OCI-LY1 (cell line): ENCODE measurements at regions not wholly inside any gene's neighbourhood (a gene's known extent, or its start where the extent isn't known, plus 50 kb on each side); places are given as distances from the start of the nearest gene placed in this dataset.

Source experiments
- H2AFZ ChIP-seq: fragments of 200-600 bp; sonication (generic), shearing (Covaris generic); 2 replicates; pipeline ENCODE4 v1.6.0; 2014; ENCODE audit warnings: antibody characterized with exemption, mild to moderate bottlenecking, low read length
- H3F3A ChIP-seq: fragments of 200-600 bp; sonication (generic), shearing (Covaris generic); 2 replicates; pipeline ENCODE4 v1.6.0; 2014; ENCODE audit warnings: mild to moderate bottlenecking, antibody characterized with exemption, low read length, moderate library complexity; ENCODE audit not compliant: insufficient read depth
- H3K27ac ChIP-seq: fragments of 200-600 bp; sonication (generic); 2 replicates; pipeline ENCODE4 v1.5.1; 2014; ENCODE audit warnings: low read length, mixed run types, mild to moderate bottlenecking, low read depth; ENCODE audit not compliant: poor library complexity, severe bottlenecking
- H3K27me3 ChIP-seq: fragments of 200-600 bp; sonication (generic); 2 replicates; pipeline ENCODE4 v1.6.0; 2014; ENCODE audit warnings: antibody characterized with exemption, mild to moderate bottlenecking, low read length, moderate library complexity; ENCODE audit not compliant: insufficient read depth
- H3K36me3 ChIP-seq: fragments of 200-600 bp; sonication (generic); 2 replicates; pipeline ENCODE4 v1.6.1; 2014; ENCODE audit warnings: mild to moderate bottlenecking, antibody characterized with exemption, low read length, moderate library complexity, mixed read lengths; ENCODE audit not compliant: insufficient read depth
- H3K4me1 ChIP-seq: fragments of 200-600 bp; sonication (generic); 2 replicates; pipeline ENCODE4 v1.5.1; 2014; ENCODE audit warnings: mild to moderate bottlenecking, low read length, moderate library complexity; ENCODE audit not compliant: insufficient read depth, severe bottlenecking
- H3K4me2 ChIP-seq: fragments of 200-600 bp; sonication (generic), shearing (Covaris generic); 2 replicates; pipeline ENCODE4 v1.6.1; 2014; ENCODE audit warnings: low read length
- H3K4me3 ChIP-seq: fragments of 200-600 bp; sonication (generic); 2 replicates; pipeline ENCODE4 v1.5.1; 2014; ENCODE audit warnings: low read length, low read depth, mild to moderate bottlenecking, mixed read lengths; ENCODE audit not compliant: poor library complexity, severe bottlenecking
- H3K79me2 ChIP-seq: fragments of 200-600 bp; shearing (Covaris generic); 2 replicates; pipeline ENCODE4 v1.6.1; 2016; ENCODE audit warnings: mixed run types, low read length, mixed read lengths; ENCODE audit not compliant: insufficient read depth
- H3K9ac ChIP-seq: fragments of 200-600 bp; sonication (generic), shearing (Covaris generic); 2 replicates; pipeline ENCODE4 v1.6.1; 2014; ENCODE audit warnings: mild to moderate bottlenecking, low read length, mixed read lengths
- H3K9me2 ChIP-seq: fragments of 200-600 bp; sonication (generic), shearing (Covaris generic); 2 replicates; pipeline ENCODE4 v1.6.1; 2014; ENCODE audit warnings: low read depth, mild to moderate bottlenecking, low read length, mixed read lengths
- H3K9me3 ChIP-seq: fragments of 200-600 bp; shearing (Covaris generic); 2 replicates; pipeline ENCODE4 v1.6.1; 2014; ENCODE audit warnings: low read length, mixed read lengths
- H4K20me1 ChIP-seq: fragments of 200-600 bp; sonication (generic), shearing (Covaris generic); 2 replicates; pipeline ENCODE4 v1.6.0; 2016; ENCODE audit warnings: mild to moderate bottlenecking, low read length; ENCODE audit not compliant: insufficient read depth
- EZH2 ChIP-seq: fragments of 200-600 bp; sonication (generic), shearing (Covaris generic); IDR thresholded peaks from 2 replicates; pipeline ENCODE4 v1.8.0; 2017; ENCODE audit warnings: borderline replicate concordance, mixed run types, mild to moderate bottlenecking, antibody characterized with exemption, low read length, moderate library complexity, mixed read lengths
- TF ChIP-seq, protein P1 (sequence below): fragments of 200-600 bp; sonication (generic), shearing (Covaris generic); IDR thresholded peaks from 2 replicates; pipeline ENCODE4 v1.5.1; 2017; ENCODE audit warnings: mild to moderate bottlenecking, antibody characterized with exemption, low read length, moderate library complexity, mixed read lengths

DNA sequence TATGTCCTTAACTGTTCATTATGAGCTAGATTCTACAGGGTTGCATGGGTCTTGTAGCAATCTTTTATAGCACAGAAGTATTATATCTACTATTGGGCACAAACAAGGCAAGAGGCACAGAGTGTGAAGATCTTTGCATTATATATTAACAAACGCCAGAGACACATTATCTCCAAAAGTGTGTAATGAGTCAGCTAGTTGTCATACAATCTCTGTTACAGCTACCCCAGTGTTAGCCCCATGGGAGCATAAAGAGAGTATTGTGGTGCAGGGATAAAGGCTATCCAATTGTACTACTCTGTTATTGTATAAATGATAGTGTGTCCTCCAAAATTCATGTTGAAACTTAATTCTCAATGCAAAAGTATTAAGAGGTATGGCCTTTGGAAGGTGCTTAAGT is 148.4 kb upstream of the RIMS1 start:
- H3K27ac ChIP-seq, result no peak overlapping the region
- no peak overlapping the region for H3K4me2 ChIP-seq
- H3F3A ChIP-seq, result no peaks in the 10 kb centered on the region
- TF ChIP-seq EZH2, result no peak
- TF ChIP-seq, protein P1, sequence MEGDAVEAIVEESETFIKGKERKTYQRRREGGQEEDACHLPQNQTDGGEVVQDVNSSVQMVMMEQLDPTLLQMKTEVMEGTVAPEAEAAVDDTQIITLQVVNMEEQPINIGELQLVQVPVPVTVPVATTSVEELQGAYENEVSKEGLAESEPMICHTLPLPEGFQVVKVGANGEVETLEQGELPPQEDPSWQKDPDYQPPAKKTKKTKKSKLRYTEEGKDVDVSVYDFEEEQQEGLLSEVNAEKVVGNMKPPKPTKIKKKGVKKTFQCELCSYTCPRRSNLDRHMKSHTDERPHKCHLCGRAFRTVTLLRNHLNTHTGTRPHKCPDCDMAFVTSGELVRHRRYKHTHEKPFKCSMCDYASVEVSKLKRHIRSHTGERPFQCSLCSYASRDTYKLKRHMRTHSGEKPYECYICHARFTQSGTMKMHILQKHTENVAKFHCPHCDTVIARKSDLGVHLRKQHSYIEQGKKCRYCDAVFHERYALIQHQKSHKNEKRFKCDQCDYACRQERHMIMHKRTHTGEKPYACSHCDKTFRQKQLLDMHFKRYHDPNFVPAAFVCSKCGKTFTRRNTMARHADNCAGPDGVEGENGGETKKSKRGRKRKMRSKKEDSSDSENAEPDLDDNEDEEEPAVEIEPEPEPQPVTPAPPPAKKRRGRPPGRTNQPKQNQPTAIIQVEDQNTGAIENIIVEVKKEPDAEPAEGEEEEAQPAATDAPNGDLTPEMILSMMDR, result no peak
- H3K27me3 ChIP-seq, result no peaks in the 10 kb centered on the region
- H3K36me3 ChIP-seq, result no peaks in the 10 kb centered on the region
- no peaks in the 10 kb centered on the region for H3K9me3 ChIP-seq
- no peaks in the 10 kb centered on the region for H3K79me2 ChIP-seq
- no peaks in the 10 kb centered on the region for H3K9me2 ChIP-seq
- H4K20me1 ChIP-seq, result no peaks in the 10 kb centered on the region
- H2AFZ ChIP-seq, result no peak overlapping the region
- H3K4me3 ChIP-seq, result no peak overlapping the region
- H3K4me1 ChIP-seq, result no peaks in the 10 kb centered on the region
- H3K9ac ChIP-seq, result no peak overlapping the region

DNA sequence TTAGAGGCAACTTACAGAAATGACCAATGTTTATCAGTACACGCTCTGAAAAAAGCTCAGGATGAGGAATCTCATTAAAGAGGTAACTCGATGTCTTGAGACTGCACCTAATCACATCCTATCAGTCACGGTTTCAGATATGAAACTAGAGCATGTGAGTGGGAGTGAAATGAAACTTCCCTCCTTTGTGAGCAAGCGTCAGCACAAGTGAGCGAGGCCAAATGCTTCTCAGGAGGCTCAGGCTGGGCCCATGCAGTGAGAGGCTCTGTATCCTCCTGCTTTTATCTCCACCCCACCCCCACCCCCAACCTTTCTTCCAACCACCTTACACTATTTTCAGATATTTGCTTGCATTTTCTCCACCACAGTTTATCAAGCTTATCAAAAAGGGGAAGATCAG is 140.8 kb upstream of the RIMS1 start:
- Histone ChIP-seq H3K79me2 (no peaks in the 10 kb centered on the region), H3F3A (no peaks in the 10 kb centered on the region), H3K27ac (no peak overlapping the region), H3K4me3 (no peak overlapping the region), H4K20me1 (no peaks in the 10 kb centered on the region), H3K9ac (no peak overlapping the region), H2AFZ (no peak overlapping the region), H3K27me3 (no peaks in the 10 kb centered on the region), H3K9me2 (no peaks in the 10 kb centered on the region), H3K9me3 (no peaks in the 10 kb centered on the region), H3K4me2 (no peak overlapping the region), H3K4me1 (no peaks in the 10 kb centered on the region), H3K36me3 (no peaks in the 10 kb centered on the region)
- TF ChIP-seq, protein P1, result no peak
- no peak for TF ChIP-seq EZH2

DNA sequence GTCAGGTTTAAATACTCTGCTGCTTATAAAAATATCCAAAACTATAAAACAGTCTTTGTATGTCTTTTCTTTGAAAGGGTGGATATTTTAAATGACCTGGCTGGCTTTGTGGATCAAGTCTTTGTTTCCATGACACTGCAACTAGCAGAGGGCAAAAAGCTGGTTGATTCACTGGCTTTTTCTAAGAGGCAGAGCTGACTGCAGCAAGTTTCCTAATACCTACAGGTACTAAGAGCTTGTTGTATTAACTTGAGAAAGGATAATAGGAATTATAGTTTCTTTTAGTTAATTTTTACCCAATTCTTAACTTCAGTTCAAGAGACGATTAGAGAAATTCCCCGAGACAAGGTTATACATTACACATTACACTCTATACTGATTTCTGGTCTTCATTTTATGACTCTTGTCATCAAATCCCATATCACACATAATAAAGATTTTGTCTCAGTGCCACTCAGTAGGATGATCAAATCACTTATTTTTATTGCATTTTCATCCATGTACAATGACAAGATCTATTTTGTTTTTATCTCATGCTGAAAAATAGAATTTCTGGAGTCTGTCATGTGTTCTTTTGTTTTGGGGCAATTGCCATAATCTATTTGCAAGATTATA is 120.1 kb upstream of the RIMS1 start:
- no peak overlapping the region for H3K4me3 ChIP-seq
- H3K9me3 ChIP-seq, result no peaks in the 10 kb centered on the region
- no peak for TF ChIP-seq EZH2
- TF ChIP-seq, protein P1, result no peak
- H3K9ac ChIP-seq, result no peak overlapping the region
- H3K4me1 ChIP-seq, result no peaks in the 10 kb centered on the region
- H4K20me1 ChIP-seq, result no peaks in the 10 kb centered on the region
- no peaks in the 10 kb centered on the region for H3K79me2 ChIP-seq
- H3K27me3 ChIP-seq, result no peaks in the 10 kb centered on the region
- H3K4me2 ChIP-seq, result no peak overlapping the region
- H3K9me2 ChIP-seq, result no peaks in the 10 kb centered on the region
- H3K27ac ChIP-seq, result no peak overlapping the region
- H2AFZ ChIP-seq, result no peak overlapping the region
- no peaks in the 10 kb centered on the region for H3F3A ChIP-seq
- H3K36me3 ChIP-seq, result no peaks in the 10 kb centered on the region
